ENCODE measurements at regions not wholly inside any gene's neighbourhood (a gene's known extent, or its start where the extent isn't known, plus 50 kb on each side); places are given as distances from the start of the nearest gene placed in this dataset.

- TF ChIP-seq EZH2 (IDR thresholded peaks at IDR 0.05; ENCODE audit: insufficient read depth, poor library complexity, severe bottlenecking): no peak
- TF ChIP-seq EZH2phosphoT487 (IDR thresholded peaks at IDR 0.05; ENCODE audit: insufficient read depth, low read depth): no peak
These were observed 170.2 kb upstream of the TRIM24 start for GRCh38 chr7:138289864-138290263.
